Neural cell (in vitro differentiated cells): ENCODE measurements at regions not wholly inside any gene's neighbourhood (a gene's known extent, or its start where the extent isn't known, plus 50 kb on each side); places are given as distances from the start of the nearest gene placed in this dataset.

Experiments used
- H2AFZ ChIP-seq: fragments of 200-600, 300-800 bp; sonication (generic), shearing (Covaris generic); 2 replicates; pipeline ENCODE4 v1.6.0; 2014; ENCODE audit warnings: low read depth, mild to moderate bottlenecking, antibody characterized with exemption, low read length, moderate library complexity
- H3F3A ChIP-seq: fragments of 200-600 bp; shearing (Covaris generic); 2 replicates; pipeline ENCODE4 v1.6.1; 2016; ENCODE audit warnings: mild to moderate bottlenecking, moderate library complexity, mixed read lengths, antibody characterized with exemption, low read length; ENCODE audit not compliant: insufficient read depth, poor library complexity, severe bottlenecking
- H3K27ac ChIP-seq: fragments of 200-600, 300-800 bp; sonication (generic), shearing (Covaris generic); 2 replicates; pipeline ENCODE4 v1.5.1; 2014; ENCODE audit warnings: mild to moderate bottlenecking, low read length, moderate library complexity
- H3K27me3 ChIP-seq: fragments of 300-800, 200-600 bp; sonication (generic), shearing (Covaris generic); 2 replicates; pipeline ENCODE4 v1.6.0; 2014; ENCODE audit warnings: mild to moderate bottlenecking, low read depth, low read length, moderate library complexity; ENCODE audit not compliant: insufficient read depth
- H3K36me3 ChIP-seq: fragments of 300-800, 200-600 bp; sonication (generic), shearing (Covaris generic); 2 replicates; pipeline ENCODE4 v1.5.1; 2014; ENCODE audit warnings: mild to moderate bottlenecking, antibody characterized with exemption, low read length, moderate library complexity; ENCODE audit not compliant: insufficient read depth
- H3K4me2 ChIP-seq: fragments of 300-800, 200-600 bp; sonication (generic), shearing (Covaris generic); 2 replicates; pipeline ENCODE4 v1.6.0; 2014; ENCODE audit warnings: mild to moderate bottlenecking, low read length
- H3K4me3 ChIP-seq: fragments of 300-800, 200-600 bp; sonication (generic), shearing (Covaris generic); 2 replicates; pipeline ENCODE4 v1.5.1; 2014; ENCODE audit warnings: mild to moderate bottlenecking, low read length, moderate library complexity
- H3K79me2 ChIP-seq: fragments of 200-600 bp; shearing (Covaris generic); replicated peaks from 2 replicates; pipeline ENCODE4 v1.6.0; 2014; ENCODE audit warnings: mild to moderate bottlenecking, low read length, moderate library complexity; ENCODE audit not compliant: insufficient read depth
- H3K9ac ChIP-seq: fragments of 300-800, 200-600 bp; sonication (generic), shearing (Covaris generic); 2 replicates; pipeline ENCODE4 v1.6.1; 2016; ENCODE audit warnings: mild to moderate bottlenecking, low read length, mixed read lengths
- H3K9me2 ChIP-seq: fragments of 200-600 bp; shearing (Covaris generic); 2 replicates; pipeline ENCODE4 v1.6.1; 2016; ENCODE audit warnings: mild to moderate bottlenecking, low read length, mixed read lengths; ENCODE audit not compliant: insufficient read depth
- H3K9me3 ChIP-seq: fragments of 200-600, 300-800 bp; sonication (generic), shearing (Covaris generic); 2 replicates; pipeline ENCODE4 v1.6.1; 2016; ENCODE audit warnings: mild to moderate bottlenecking, mixed run types, low read length, moderate library complexity, mixed read lengths
- H4K20me1 ChIP-seq: fragments of 200-600 bp; shearing (Covaris generic); 2 replicates; pipeline ENCODE4 v1.6.1; 2016; ENCODE audit warnings: mild to moderate bottlenecking, mixed run types; ENCODE audit not compliant: insufficient read depth
- CTCF ChIP-seq: fragments of 450-650 bp; IDR thresholded peaks from 2 replicates; pipeline ENCODE4 v1.5.1; 2014; ENCODE audit warnings: antibody characterized with exemption, mild to moderate bottlenecking, moderate library complexity; ENCODE audit not compliant: poor library complexity, severe bottlenecking
- EP300 ChIP-seq: fragments of 450-650 bp; conservative IDR thresholded peaks from 2 replicates; pipeline ENCODE4 v1.6.1; 2014; ENCODE audit warnings: antibody characterized with exemption, mild to moderate bottlenecking, moderate library complexity; ENCODE audit not compliant: poor library complexity, severe bottlenecking
- EZH2 ChIP-seq: fragments of 200-600, 300-800 bp; shearing (Covaris generic), sonication (generic); IDR thresholded peaks from 2 replicates; pipeline ENCODE4 v1.6.1; 2014; ENCODE audit warnings: antibody characterized with exemption, low read length, borderline replicate concordance, mild to moderate bottlenecking; ENCODE audit not compliant: insufficient read depth, poor library complexity, severe bottlenecking
- MXI1 ChIP-seq: fragments of 450-650 bp; conservative IDR thresholded peaks from 2 replicates; pipeline ENCODE4 v1.6.1; 2014; ENCODE audit warnings: antibody characterized with exemption, mild to moderate bottlenecking; ENCODE audit not compliant: poor library complexity, severe bottlenecking
- POLR2AphosphoS5 ChIP-seq: IDR thresholded peaks from 2 replicates; pipeline ENCODE4 v1.6.1; 2012
- RAD21 ChIP-seq: fragments of 450-650 bp; conservative IDR thresholded peaks from 2 replicates; pipeline ENCODE4 v1.6.1; 2014; ENCODE audit warnings: antibody characterized with exemption, mild to moderate bottlenecking, moderate library complexity
- REST ChIP-seq: IDR thresholded peaks from 2 replicates; pipeline ENCODE4 v1.6.1; 2012; ENCODE audit warnings: borderline replicate concordance
- SMC3 ChIP-seq: fragments of 450-650 bp; conservative IDR thresholded peaks from 2 replicates; pipeline ENCODE4 v1.6.1; 2014; ENCODE audit warnings: antibody characterized with exemption, mild to moderate bottlenecking, moderate library complexity; ENCODE audit not compliant: poor library complexity
- TAF1 ChIP-seq: IDR thresholded peaks from 2 replicates; pipeline ENCODE4 v1.6.1; 2012; ENCODE audit warnings: low read depth

- H3K4me2 ChIP-seq, result no peak overlapping the region
- H3K4me3 ChIP-seq, result no peak overlapping the region
- no peak overlapping the region for H3K27ac ChIP-seq
- no peaks in the 10 kb centered on the region for H3K36me3 ChIP-seq
- no peaks in the 10 kb centered on the region for H3F3A ChIP-seq
- H3K79me2 ChIP-seq, result no peaks in the 10 kb centered on the region
- H3K27me3 ChIP-seq, result no peaks in the 10 kb centered on the region
- H4K20me1 ChIP-seq, result no peaks in the 10 kb centered on the region
- H3K9me3 ChIP-seq, result no peaks in the 10 kb centered on the region
- no peaks in the 10 kb centered on the region for H3K9me2 ChIP-seq
- no peak overlapping the region for H3K9ac ChIP-seq
- H2AFZ ChIP-seq, result no peak overlapping the region
- no peak for TF ChIP-seq REST
- no peak for TF ChIP-seq CTCF
- no peak for TF ChIP-seq TAF1
- TF ChIP-seq EP300, result no peak
- TF ChIP-seq SMC3, result no peak
- no peak for TF ChIP-seq RAD21
- no peak for TF ChIP-seq POLR2AphosphoS5
- no peak for TF ChIP-seq MXI1
- no peak for TF ChIP-seq EZH2
Measured at GRCh38 chr16:17853958-17854357, 383.2 kb upstream of the XYLT1 start.

- H3K4me2 ChIP-seq, result no peak overlapping the region
- no peak overlapping the region for H3K27ac ChIP-seq
- no peaks in the 10 kb centered on the region for H4K20me1 ChIP-seq
- H3K36me3 ChIP-seq, result no peaks in the 10 kb centered on the region
- TF ChIP-seq SMC3, result no peak
- no peak overlapping the region for H2AFZ ChIP-seq
- no peaks in the 10 kb centered on the region for H3K9me2 ChIP-seq
- H3K9ac ChIP-seq, result no peak overlapping the region
- no peaks in the 10 kb centered on the region for H3F3A ChIP-seq
- H3K27me3 ChIP-seq, result no peaks in the 10 kb centered on the region
- no peaks in the 10 kb centered on the region for H3K79me2 ChIP-seq
- no peaks in the 10 kb centered on the region for H3K9me3 ChIP-seq
- no peak overlapping the region for H3K4me3 ChIP-seq
Measured at GRCh38 chr16:17852977-17853702, 382.4 kb upstream of the XYLT1 start.
